ENCODE measurements at regions not wholly inside any gene's neighbourhood (a gene's known extent, or its start where the extent isn't known, plus 50 kb on each side); places are given as distances from the start of the nearest gene placed in this dataset.
"Not testable (repeated sequence)": the region's sequence is repeated elsewhere in the genome, so short reads cannot be mapped to it uniquely, and the experiment has no call there.

- not testable (repeated sequence) for DNase-seq
Measured at GRCh38 chrY:3391508-3391907, 187.4 kb upstream of the TGIF2LY start.

GRCh38 chrY:3404241-3404640, 174.6 kb upstream of the TGIF2LY start:
- not testable (repeated sequence) for DNase-seq

- peak; percentile 3 for DNase-seq
Measured at GRCh38 chrY:3405585-3405984, 173.3 kb upstream of the TGIF2LY start.

DNA sequence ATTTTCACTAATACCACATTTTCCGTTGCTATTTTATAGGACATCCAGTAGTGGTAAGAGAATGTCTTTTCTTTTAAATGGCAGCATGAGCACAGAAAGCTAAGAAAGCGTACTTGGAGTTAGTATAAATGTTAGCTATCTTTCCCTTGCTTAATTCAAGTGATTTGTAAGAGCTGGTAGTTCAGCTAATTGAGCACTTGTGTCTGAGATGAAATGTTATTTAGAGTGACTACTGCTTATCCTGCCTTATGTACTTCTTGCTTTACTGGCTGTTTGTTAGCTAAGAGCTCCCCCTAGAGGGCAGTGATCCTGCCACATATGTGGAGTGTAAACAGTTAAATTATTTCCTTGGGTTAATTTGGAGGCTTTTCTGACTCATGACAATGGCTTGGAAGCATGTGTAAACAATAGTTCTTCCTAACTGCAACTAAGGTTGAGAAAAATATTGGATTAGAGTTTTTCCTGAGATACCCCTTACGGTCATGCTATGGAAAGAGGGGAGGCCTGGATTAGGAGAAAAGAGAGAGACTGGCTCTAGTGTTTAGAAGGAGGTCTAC, 171.9 kb upstream of the TGIF2LY start:
- not testable (repeated sequence) for DNase-seq

- not testable (repeated sequence) for DNase-seq
Measured at GRCh38 chrY:3410322-3410892, 168.5 kb upstream of the TGIF2LY start.

All from fibroblast of skin of right biceps (primary cell).